Activated CD8-positive, alpha-beta T cell treated with anti-CD3 and anti-CD28 coated beads for 36 hours (primary cell): ENCODE measurements at regions not wholly inside any gene's neighbourhood (a gene's known extent, or its start where the extent isn't known, plus 50 kb on each side); places are given as distances from the start of the nearest gene placed in this dataset.

Experiments used
- ATAC-seq: fragments of 200-7000 bp; cut with Tn5 transposase; one replicate; pipeline ENCODE4 v1.10.0; 2021; ENCODE audit warnings: mild to moderate bottlenecking, moderate library complexity
- CTCF ChIA-PET: fragments of 350-600 bp; sonication (Branson Sonifier 250); formaldehyde crosslinking; loops from one replicate; lab custom pipeline; 2021; ENCODE audit warnings: antibody characterized with exemption; lab: Charles Lee
- POLR2A ChIA-PET: fragments of 350-600 bp; sonication (Branson Sonifier 250); formaldehyde crosslinking; loops from one replicate; lab custom pipeline; 2021; ENCODE audit warnings: antibody characterized with exemption; lab: Charles Lee
- DNase-seq: peaks from one replicate; pipeline ENCODE4 v3.0.0-alpha.2; 2020
- H3K27ac Mint-ChIP-seq: one replicate; pipeline ENCODE4 v1.8.0; 2021; ENCODE audit warnings: mild to moderate bottlenecking, mixed read lengths
- H3K27me3 Mint-ChIP-seq: one replicate; pipeline ENCODE4 v1.8.0; 2021; ENCODE audit warnings: mixed read lengths
- H3K36me3 Mint-ChIP-seq: one replicate; pipeline ENCODE4 v1.8.0; 2021; ENCODE audit warnings: low read depth, mixed read lengths
- H3K4me1 Mint-ChIP-seq: one replicate; pipeline ENCODE4 v1.8.0; 2021; ENCODE audit warnings: low read depth, mixed read lengths
- H3K4me3 Mint-ChIP-seq: one replicate; pipeline ENCODE4 v1.8.0; 2021; ENCODE audit warnings: mild to moderate bottlenecking, moderate library complexity, mixed read lengths
- H3K9me3 Mint-ChIP-seq: one replicate; pipeline ENCODE4 v1.8.0; 2021; ENCODE audit warnings: mixed read lengths
- CTCF ChIP-seq: fragments of 200-600 bp; IDR thresholded peaks from one replicate; pipeline ENCODE4 v1.8.0; 2022; ENCODE audit warnings: antibody characterized with exemption, mild to moderate bottlenecking
- intact Hi-C: fragments of 100-400 bp; cut with micrococcal nuclease; formaldehyde crosslinking; loops from one replicate; pipeline ENCODE4 v1.10.0; 2022

GRCh38 chr6:1228754-1229191 lies 83.1 kb upstream of the FOXQ1 start:
- Mint-ChIP-seq H3K4me3 (no peak overlapping the region), H3K27me3 (peaks cover 6% of the 10 kb centered on the region), H3K36me3 (no peaks in the 10 kb centered on the region)

DNA sequence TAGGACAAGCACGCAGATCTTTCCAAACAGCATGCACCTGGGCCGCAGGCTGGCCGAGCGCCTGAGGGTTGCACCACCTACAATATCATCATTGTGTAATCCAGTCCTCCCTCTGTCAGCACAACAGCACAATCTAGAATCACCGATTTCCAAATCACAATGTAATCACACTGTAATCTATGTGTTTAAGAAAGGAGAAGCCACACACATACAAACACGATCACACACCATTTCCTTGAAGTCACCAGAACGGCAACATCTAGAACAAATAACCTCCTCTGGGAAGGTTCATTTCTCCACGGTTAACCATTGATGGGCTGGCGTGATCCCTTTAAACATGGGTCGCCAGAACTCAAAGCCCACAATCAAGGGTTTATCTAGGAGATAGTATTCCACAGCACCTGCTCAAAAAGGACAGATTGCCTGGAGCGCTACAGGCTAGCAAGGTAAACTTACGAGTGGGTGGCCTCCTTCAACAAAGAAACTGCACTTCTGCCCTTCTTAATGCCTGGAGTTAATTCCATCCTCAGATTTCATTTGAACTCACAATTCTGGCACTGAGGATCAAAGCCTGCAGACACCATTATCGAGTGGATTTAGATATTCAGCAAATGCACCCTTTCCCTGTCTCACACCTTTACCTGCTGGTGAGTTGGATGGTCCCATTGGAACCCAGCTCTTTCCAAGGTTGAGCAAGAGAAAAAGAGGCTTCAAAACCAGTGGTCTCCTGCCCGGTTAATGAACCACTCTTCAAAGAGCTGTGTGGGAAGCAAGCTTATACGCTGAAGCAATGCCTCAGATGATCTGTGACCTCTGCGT lies 83.8 kb upstream of the FOXQ1 start:
- ATAC-seq = no peak
- Mint-ChIP-seq H3K4me1 (no peaks in the 10 kb centered on the region), H3K27ac (no peak overlapping the region), H3K27me3 (peaks cover 6% of the 10 kb centered on the region), H3K36me3 (no peaks in the 10 kb centered on the region), H3K9me3 (no peaks in the 10 kb centered on the region), H3K4me3 (no peak overlapping the region)
- no peak for DNase-seq
- CTCF ChIA-PET = no interaction called here
- POLR2A ChIA-PET = no interaction called here
- intact Hi-C loops = no loop called here
- no peak for TF ChIP-seq CTCF

More at GRCh38 chr6:1228754-1229191, 83.1 kb upstream of the FOXQ1 start:
- H3K4me1 Mint-ChIP-seq = no peaks in the 10 kb centered on the region
- ATAC-seq = no peak
- TF ChIP-seq CTCF = no peak
- no peaks in the 10 kb centered on the region for H3K9me3 Mint-ChIP-seq
- ChIA-PET POLR2A (no interaction called here), CTCF (no interaction called here)
- H3K27ac Mint-ChIP-seq = no peak overlapping the region
- DNase-seq = no peak
- intact Hi-C loops = no loop called here

GRCh38 chr6:1227600-1227934 lies 84.3 kb upstream of the FOXQ1 start:
- no peak for ATAC-seq
- ChIA-PET POLR2A (no interaction called here), CTCF (no interaction called here)
- H3K4me1 Mint-ChIP-seq = no peaks in the 10 kb centered on the region
- peaks cover 6% of the 10 kb centered on the region for H3K27me3 Mint-ChIP-seq
- no peaks in the 10 kb centered on the region for H3K36me3 Mint-ChIP-seq
- no peak overlapping the region for H3K27ac Mint-ChIP-seq
- H3K4me3 Mint-ChIP-seq = no peak overlapping the region
- DNase-seq = no peak
- intact Hi-C loops = no loop called here
- no peak for TF ChIP-seq CTCF
- H3K9me3 Mint-ChIP-seq = no peaks in the 10 kb centered on the region

DNA sequence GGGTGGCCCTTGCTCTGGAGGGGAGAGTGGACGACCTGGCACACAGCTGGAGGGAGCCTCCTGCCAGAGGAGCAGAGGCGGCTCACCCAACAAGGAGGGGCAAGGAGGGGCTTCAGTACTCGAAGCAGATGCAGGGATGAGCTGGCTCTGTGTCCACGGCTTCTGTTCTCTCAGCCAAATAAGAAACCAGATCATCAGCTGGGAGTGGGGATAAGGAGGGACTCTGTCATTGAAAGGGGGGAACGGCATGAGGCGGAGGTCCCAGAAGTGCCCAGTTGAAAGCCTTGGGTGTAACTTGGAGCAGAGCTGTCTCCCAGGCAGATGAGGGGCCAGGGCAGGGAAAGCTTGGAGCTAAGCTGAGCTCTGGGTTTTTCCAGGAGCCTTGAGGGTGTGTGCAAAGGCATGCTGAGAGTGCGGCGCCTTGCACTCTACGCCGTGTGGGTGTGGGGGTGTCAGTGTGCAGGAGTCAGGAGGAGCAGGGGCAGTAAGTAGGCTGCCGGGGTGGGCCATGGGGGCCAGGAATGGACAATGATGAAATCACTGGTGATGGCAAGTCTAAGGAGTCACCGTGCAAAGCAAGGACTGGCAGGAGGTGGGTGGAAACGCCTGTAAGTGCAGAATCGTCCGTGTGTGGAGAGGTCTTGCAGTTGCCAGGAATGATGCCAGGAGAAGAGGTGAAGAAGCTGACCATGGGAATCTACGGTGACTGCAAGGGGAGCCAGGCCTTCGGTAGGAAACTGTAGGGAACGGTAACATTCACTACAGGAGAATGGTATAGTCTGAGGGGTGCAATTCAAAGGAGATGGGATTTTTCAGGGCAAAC lies 85.4 kb upstream of the FOXQ1 start:
- Mint-ChIP-seq H3K9me3 (no peaks in the 10 kb centered on the region), H3K4me3 (no peak overlapping the region), H3K27me3 (peaks cover 6% of the 10 kb centered on the region), H3K27ac (no peak overlapping the region), H3K4me1 (no peaks in the 10 kb centered on the region), H3K36me3 (no peaks in the 10 kb centered on the region)
- ChIA-PET CTCF (no interaction called here), POLR2A (no interaction called here)
- DNase-seq = no peak
- no peak for TF ChIP-seq CTCF
- no peak for ATAC-seq
- intact Hi-C loops = no loop called here

- ATAC-seq (no peak), DNase-seq (no peak)
- H3K27me3 Mint-ChIP-seq = peaks cover 6% of the 10 kb centered on the region
- ChIA-PET CTCF (no interaction called here), POLR2A (no interaction called here)
- intact Hi-C loops = no loop called here
- no peak overlapping the region for H3K4me3 Mint-ChIP-seq
- no peak overlapping the region for H3K27ac Mint-ChIP-seq
- no peaks in the 10 kb centered on the region for H3K36me3 Mint-ChIP-seq
- no peaks in the 10 kb centered on the region for H3K9me3 Mint-ChIP-seq
- no peak for TF ChIP-seq CTCF
- no peaks in the 10 kb centered on the region for H3K4me1 Mint-ChIP-seq
Observed at GRCh38 chr6:1224514-1224913, 87.4 kb upstream of the FOXQ1 start.
